ENCODE measurements at regions not wholly inside any gene's neighbourhood (a gene's known extent, or its start where the extent isn't known, plus 50 kb on each side); places are given as distances from the start of the nearest gene placed in this dataset.

DNA sequence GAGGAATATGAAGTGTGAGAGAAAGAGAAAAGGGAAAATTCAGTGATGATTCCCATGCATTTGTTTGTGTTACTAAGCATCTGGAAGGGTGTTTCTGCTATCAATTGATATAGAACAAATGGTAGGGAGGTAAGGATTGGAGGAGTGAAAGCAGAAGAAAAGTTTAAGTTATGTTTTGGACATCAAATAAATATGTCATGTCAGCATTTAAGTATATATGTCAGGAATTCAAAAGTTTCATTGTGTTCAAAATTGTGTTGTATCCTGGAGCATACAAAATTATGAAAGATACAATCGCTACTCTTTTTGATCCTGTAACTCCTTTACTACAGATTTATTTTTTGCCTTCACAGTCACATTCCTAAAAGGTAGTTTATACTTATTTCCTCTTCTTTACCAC, 885.8 kb downstream of the KCNA4 start:
- H3K4me3 ChIP-seq (ENCODE audit: low read depth, low read length), result no peak overlapping the region
- TF ChIP-seq, protein P1, sequence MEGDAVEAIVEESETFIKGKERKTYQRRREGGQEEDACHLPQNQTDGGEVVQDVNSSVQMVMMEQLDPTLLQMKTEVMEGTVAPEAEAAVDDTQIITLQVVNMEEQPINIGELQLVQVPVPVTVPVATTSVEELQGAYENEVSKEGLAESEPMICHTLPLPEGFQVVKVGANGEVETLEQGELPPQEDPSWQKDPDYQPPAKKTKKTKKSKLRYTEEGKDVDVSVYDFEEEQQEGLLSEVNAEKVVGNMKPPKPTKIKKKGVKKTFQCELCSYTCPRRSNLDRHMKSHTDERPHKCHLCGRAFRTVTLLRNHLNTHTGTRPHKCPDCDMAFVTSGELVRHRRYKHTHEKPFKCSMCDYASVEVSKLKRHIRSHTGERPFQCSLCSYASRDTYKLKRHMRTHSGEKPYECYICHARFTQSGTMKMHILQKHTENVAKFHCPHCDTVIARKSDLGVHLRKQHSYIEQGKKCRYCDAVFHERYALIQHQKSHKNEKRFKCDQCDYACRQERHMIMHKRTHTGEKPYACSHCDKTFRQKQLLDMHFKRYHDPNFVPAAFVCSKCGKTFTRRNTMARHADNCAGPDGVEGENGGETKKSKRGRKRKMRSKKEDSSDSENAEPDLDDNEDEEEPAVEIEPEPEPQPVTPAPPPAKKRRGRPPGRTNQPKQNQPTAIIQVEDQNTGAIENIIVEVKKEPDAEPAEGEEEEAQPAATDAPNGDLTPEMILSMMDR (conservative IDR thresholded peaks at IDR 0.05; ENCODE audit: low read depth, low read length), result no peak
- no peak for DNase-seq (ENCODE audit: low read depth)

DNA sequence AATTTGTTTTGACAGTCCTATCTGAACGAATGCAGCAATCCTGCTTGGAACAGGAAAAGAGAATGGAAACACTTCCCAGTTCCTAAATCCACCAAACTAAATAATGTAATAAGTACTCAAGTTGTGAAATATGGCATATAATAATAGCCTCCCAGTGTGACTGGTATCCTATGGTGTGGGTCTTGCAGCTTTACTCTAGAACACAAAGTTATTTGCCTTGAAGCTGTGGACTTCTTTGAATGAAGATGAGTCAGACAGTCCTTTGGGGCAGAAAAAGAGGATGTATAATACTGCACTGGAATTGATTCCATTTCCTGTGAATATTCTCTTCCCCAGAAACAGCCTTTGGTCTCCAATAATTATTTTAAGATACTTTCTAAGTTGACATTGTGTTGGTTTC, 887.0 kb downstream of the KCNA4 start:
- no peak for DNase-seq (ENCODE audit: low read depth)
- no peak overlapping the region for H3K4me3 ChIP-seq (ENCODE audit: low read depth, low read length)
- TF ChIP-seq, protein P1 (conservative IDR thresholded peaks at IDR 0.05; ENCODE audit: low read depth, low read length), result no peak

DNA sequence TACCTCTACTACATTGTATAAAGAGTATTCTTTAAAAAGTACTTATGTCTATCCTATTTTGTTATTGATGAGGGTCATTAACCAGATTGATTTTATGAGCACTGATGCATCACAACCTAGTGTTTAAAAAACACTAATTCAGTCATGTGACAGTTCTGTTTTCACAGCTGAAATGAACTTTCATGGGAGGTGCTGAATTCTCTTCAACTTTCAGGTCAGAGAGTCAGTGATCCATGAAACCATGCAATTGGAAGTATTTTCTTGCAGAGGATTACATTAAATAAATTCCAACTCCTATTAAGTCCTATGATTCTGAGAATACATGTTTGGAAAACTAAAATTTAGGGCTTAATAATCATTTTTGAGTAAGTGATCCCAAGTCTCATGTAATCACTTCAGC, 889.4 kb downstream of the KCNA4 start:
- TF ChIP-seq, protein P1 (conservative IDR thresholded peaks at IDR 0.05; ENCODE audit: low read depth, low read length), result no peak
- peak; percentile 50 for DNase-seq (ENCODE audit: low read depth)
- H3K4me3 ChIP-seq (ENCODE audit: low read depth, low read length), result no peak overlapping the region

DNA sequence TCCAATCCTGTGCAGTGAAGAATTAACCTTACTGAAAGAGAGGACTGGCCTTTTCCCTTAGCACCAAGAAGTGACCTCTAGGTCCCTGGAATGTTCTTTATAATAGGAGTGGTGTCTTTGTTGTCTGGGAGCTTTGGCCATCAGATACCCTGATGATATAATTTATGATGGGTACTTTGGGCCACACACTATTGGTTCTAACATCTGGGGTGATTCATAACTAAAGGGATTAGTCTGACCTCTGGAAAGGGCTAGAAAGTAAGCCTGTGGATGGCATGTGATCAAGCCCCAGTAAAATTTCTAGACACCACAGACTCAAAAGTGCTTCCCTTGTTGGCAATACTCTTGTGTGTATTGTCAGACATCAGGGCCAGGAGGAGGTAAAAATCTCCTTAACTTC, 891.2 kb downstream of the KCNA4 start:
- no peak overlapping the region for H3K4me3 ChIP-seq (ENCODE audit: low read depth, low read length)
- no peak for DNase-seq (ENCODE audit: low read depth)
- TF ChIP-seq, protein P1 (conservative IDR thresholded peaks at IDR 0.05; ENCODE audit: low read depth, low read length), result no peak

DNA sequence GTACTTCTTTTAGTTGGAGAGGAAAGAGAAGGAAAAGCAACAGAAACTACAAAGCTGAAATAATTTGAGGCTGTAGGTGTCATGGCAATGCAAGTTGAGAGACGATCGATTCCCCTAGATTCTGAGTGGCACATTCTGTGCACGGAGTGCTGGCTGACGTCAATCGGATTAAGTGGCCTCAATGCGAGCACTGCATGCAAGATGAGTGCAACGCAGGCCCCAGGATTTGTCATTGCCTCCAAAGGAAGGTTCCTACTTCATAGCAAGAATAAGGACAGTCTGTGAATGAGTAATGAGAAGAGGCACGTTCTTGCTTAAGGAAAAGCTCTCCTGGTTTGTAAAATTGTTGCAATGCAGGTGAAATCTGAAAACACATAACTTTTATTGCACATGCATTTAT, 892.4 kb downstream of the KCNA4 start:
- no peak for DNase-seq (ENCODE audit: low read depth)
- TF ChIP-seq, protein P1 (conservative IDR thresholded peaks at IDR 0.05; ENCODE audit: low read depth, low read length), result no peak

DNA sequence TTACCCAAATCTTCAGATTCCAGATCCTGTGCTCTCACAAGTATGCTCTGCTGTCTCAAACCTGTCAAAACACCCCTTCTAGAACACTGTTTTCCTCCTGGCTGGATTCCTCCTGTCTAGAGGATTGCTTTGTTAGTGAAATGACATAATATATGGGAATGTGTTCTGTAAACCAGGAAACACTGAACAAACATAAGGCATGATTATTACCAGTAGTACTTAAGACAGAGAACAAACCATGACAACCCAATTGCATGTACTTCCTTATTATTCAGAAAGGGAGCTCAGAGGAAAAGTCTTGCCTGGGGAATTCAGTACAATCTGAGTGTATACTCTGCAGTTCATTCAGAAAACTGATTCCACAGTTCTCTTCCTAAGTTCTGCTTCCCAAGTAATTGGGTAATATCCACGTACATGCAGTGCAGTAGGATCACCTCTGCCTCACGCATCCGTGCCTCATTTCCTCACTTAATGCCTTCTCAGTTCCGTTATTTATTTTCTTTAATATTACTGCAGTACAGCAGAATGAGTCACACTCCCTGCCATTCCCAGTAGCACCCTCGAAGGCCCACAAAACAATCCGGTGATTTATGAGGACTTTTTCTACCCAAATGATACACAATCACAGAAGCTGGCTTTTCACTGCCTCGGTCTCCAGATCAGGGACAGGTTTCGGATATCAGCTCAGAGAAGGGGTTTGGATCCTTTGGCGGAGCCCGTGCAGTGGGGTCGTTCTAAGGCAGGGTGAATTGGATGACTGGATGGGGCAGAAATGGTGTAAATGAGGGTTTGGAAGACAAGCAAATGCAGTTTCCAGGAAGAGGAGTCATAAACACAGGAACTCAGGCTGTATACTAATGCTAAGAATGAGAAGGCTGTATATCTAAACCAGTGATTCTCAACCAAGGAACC, 896.9 kb downstream of the KCNA4 start:
- no peak overlapping the region for H3K4me3 ChIP-seq (ENCODE audit: low read depth, low read length)
- TF ChIP-seq, protein P1 (conservative IDR thresholded peaks at IDR 0.05; ENCODE audit: low read depth, low read length), result no peak

More for the DNA sequence above, 892.4 kb downstream of the KCNA4 start:
- H3K4me3 ChIP-seq (ENCODE audit: low read depth, low read length), result no peak overlapping the region

DNA sequence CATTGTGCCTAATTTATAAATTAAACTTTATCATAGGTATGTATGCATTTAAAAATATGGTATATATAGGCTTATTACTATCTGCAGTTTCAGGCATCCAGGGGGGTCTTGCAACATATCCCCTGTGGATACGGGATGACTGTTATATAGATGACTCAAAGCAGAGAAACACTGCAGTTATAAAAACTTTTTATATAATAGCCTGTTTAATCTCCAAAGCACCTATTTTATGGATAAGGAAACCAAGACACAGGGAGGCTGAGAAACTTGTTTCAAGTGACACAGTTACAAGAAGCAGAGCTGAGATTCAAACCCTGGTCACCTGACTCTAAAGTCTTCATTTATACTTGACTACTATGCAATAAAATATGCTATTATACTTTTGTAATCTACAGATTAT, 897.7 kb downstream of the KCNA4 start:
- DNase-seq (ENCODE audit: low read depth), result no peak
- H3K4me3 ChIP-seq (ENCODE audit: low read depth, low read length), result no peak overlapping the region
- TF ChIP-seq, protein P1 (conservative IDR thresholded peaks at IDR 0.05; ENCODE audit: low read depth, low read length), result no peak

More for the DNA sequence above, 896.9 kb downstream of the KCNA4 start:
- peak; percentile 50 for DNase-seq (ENCODE audit: low read depth)

Measured in epithelial cell of proximal tubule (primary cell).